A549 (cell line): ENCODE measurements at regions not wholly inside any gene's neighbourhood (a gene's known extent, or its start where the extent isn't known, plus 50 kb on each side); places are given as distances from the start of the nearest gene placed in this dataset.

Source experiments
- CHD2 ChIP-seq: fragments of 150-350 bp; IDR thresholded peaks from 2 replicates; pipeline ENCODE4 v1.6.1; 2014; ENCODE audit warnings: low read length; ENCODE audit not compliant: partially characterized antibody
- CTCF ChIP-seq: fragments of >200 bp; sonication (Bioruptor Twin); formaldehyde crosslinking; IDR thresholded peaks from 3 replicates; pipeline ENCODE4 v1.5.1; 2016
- EP300 ChIP-seq, 2 experiments: fragments of >200 bp; sonication (Bioruptor Twin); formaldehyde crosslinking; IDR thresholded peaks; 2 replicates in 1 of 2; 3 replicates in 1 of 2; pipeline ENCODE4 v1.6.1; 2016 to 2017
- FOSL2 ChIP-seq, 2 experiments: fragments of 450-650 bp in 1 of 2; fragments of >200 bp in 1 of 2; sonication (Bioruptor Twin) in 1 of 2; formaldehyde crosslinking; IDR thresholded peaks; 2 replicates each; pipeline versions ENCODE4 v1.5.0 to v1.6.1; 2016 to 2020; ENCODE audit warnings: mild to moderate bottlenecking in 1 of 2, moderate library complexity in 1 of 2
- FOXS1 ChIP-seq: fragments of 250-450 bp; sonication (Bioruptor Pico); IDR thresholded peaks from 2 replicates; pipeline ENCODE4 v1.5.0; 2020; ENCODE audit warnings: mild to moderate bottlenecking, moderate library complexity
- HOXB5 ChIP-seq: fragments of 250-450 bp; sonication (Bioruptor Pico); IDR thresholded peaks from 2 replicates; pipeline ENCODE4 v1.5.0; 2020; ENCODE audit warnings: mild to moderate bottlenecking, moderate library complexity
- MAZ ChIP-seq: fragments of 150-350 bp; IDR thresholded peaks from 2 replicates; pipeline ENCODE4 v1.6.1; 2014; ENCODE audit warnings: antibody characterized with exemption, low read depth, low read length, borderline replicate concordance
- NPAS2 ChIP-seq: fragments of 250-450 bp; sonication (Bioruptor Pico); IDR thresholded peaks from 2 replicates; pipeline ENCODE4 v1.8.0; 2022; ENCODE audit warnings: mild to moderate bottlenecking, moderate library complexity, borderline replicate concordance
- POLR2A ChIP-seq: IDR thresholded peaks from 2 replicates; pipeline ENCODE4 v1.6.1; 2012; ENCODE audit warnings: mild to moderate bottlenecking, low read length
- USF2 ChIP-seq: fragments of 450-650 bp; IDR thresholded peaks from 2 replicates; pipeline ENCODE4 v1.6.1; 2014; ENCODE audit warnings: antibody characterized with exemption
- TF ChIP-seq, protein P1 (sequence below): fragments of 150-350 bp; IDR thresholded peaks from 2 replicates; pipeline ENCODE4 v1.6.1; 2014; ENCODE audit warnings: low read depth, mild to moderate bottlenecking, low read length

- TF ChIP-seq POLR2A (no peak), MAZ (no peak), CTCF (no peak), FOSL2 (IDR thresholded peaks at IDR 0.05) (no peak), FOSL2 (CRISPR knock-in tag; IDR thresholded peaks at IDR 0.05) (no peak), CHD2 (no peak), EP300 (IDR thresholded peaks at IDR 0.05) (no peak), NPAS2 (no peak), HOXB5 (no peak), USF2 (no peak), FOXS1 (CRISPR knock-in tag) (no peak)
- TF ChIP-seq, protein P1, sequence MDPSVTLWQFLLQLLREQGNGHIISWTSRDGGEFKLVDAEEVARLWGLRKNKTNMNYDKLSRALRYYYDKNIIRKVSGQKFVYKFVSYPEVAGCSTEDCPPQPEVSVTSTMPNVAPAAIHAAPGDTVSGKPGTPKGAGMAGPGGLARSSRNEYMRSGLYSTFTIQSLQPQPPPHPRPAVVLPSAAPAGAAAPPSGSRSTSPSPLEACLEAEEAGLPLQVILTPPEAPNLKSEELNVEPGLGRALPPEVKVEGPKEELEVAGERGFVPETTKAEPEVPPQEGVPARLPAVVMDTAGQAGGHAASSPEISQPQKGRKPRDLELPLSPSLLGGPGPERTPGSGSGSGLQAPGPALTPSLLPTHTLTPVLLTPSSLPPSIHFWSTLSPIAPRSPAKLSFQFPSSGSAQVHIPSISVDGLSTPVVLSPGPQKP: no peak
Measured at GRCh38 chr15:79570004-79570403, 137.9 kb downstream of the MINAR1 start.
